IMR-90 (cell line): ENCODE measurements at regions not wholly inside any gene's neighbourhood (a gene's known extent, or its start where the extent isn't known, plus 50 kb on each side); places are given as distances from the start of the nearest gene placed in this dataset.

ENCODE experiments used
- BHLHE40 ChIP-seq: fragments of 150-350 bp; IDR thresholded peaks from 2 replicates; pipeline ENCODE4 v1.6.1; 2016; ENCODE audit warnings: mild to moderate bottlenecking, low read depth, low read length
- CEBPB ChIP-seq: IDR thresholded peaks from 2 replicates; pipeline ENCODE4 v1.6.1; 2012; ENCODE audit warnings: low read depth, low read length, improper control_type of control experiment
- CHD1 ChIP-seq: IDR thresholded peaks from 2 replicates; pipeline ENCODE4 v1.6.1; 2012; ENCODE audit warnings: low read depth, low read length, improper control_type of control experiment
- FOS ChIP-seq: fragments of 150-350 bp; IDR thresholded peaks from 2 replicates; pipeline ENCODE4 v1.6.1; 2016; ENCODE audit warnings: low read depth, low read length
- MAFK ChIP-seq: IDR thresholded peaks from 2 replicates; pipeline ENCODE4 v1.6.1; 2012; ENCODE audit warnings: low read depth, low read length, improper control_type of control experiment
- MAZ ChIP-seq: IDR thresholded peaks from 2 replicates; pipeline ENCODE4 v1.6.1; 2012; ENCODE audit warnings: low read depth, mild to moderate bottlenecking, low read length, improper control_type of control experiment, moderate library complexity, borderline replicate concordance
- MXI1 ChIP-seq: IDR thresholded peaks from 2 replicates; pipeline ENCODE4 v1.6.1; 2012; ENCODE audit warnings: low read depth, mild to moderate bottlenecking, low read length, moderate library complexity, borderline replicate concordance
- POLR2A ChIP-seq: IDR thresholded peaks from 2 replicates; pipeline ENCODE4 v1.6.1; 2012; ENCODE audit warnings: mild to moderate bottlenecking, low read depth, low read length
- RAD21 ChIP-seq: IDR thresholded peaks from 2 replicates; pipeline ENCODE4 v1.6.1; 2012; ENCODE audit warnings: low read length, improper control_type of control experiment
- RCOR1 ChIP-seq: IDR thresholded peaks from 2 replicates; pipeline ENCODE4 v1.6.1; 2012; ENCODE audit warnings: mild to moderate bottlenecking, low read length, improper control_type of control experiment; ENCODE audit not compliant: insufficient replicate concordance
- RFX5 ChIP-seq: IDR thresholded peaks from 2 replicates; pipeline ENCODE4 v1.8.0; 2012; ENCODE audit warnings: low read depth, mild to moderate bottlenecking, low read length, moderate library complexity
- SMC3 ChIP-seq: fragments of 150-350 bp; IDR thresholded peaks from 2 replicates; pipeline ENCODE4 v1.6.1; 2016; ENCODE audit warnings: low read depth, mild to moderate bottlenecking, antibody characterized with exemption, low read length, moderate library complexity
- TF ChIP-seq, protein P1 (sequence below): conservative IDR thresholded peaks from 2 replicates; pipeline ENCODE4 v1.5.1; 2012; ENCODE audit warnings: mild to moderate bottlenecking, low read depth, low read length, improper control_type of control experiment
- TF ChIP-seq, protein P2 (sequence below): fragments of 150-350 bp; IDR thresholded peaks from 2 replicates; pipeline ENCODE4 v1.6.1; 2016; ENCODE audit warnings: low read depth, mild to moderate bottlenecking, low read length, moderate library complexity, borderline replicate concordance

DNA sequence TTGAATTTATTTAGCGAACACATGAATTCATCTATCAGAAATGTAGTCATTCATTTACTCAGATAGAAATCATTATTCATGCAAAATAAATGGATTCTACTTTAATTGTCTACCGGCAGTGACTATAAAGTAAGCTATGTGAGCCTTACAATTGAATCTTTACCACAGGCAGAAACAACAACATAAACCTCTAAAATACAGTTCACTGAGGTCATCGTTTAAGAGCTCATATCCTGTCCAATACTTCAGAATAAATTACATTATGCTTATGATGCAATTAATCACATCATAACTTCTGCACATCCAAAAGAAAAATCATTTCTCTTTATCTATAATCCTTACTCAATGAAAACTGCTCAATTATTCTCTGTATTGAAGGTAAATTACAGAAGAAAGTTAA, 244.7 kb downstream of the HNMT start:
- TF ChIP-seq, protein P1, sequence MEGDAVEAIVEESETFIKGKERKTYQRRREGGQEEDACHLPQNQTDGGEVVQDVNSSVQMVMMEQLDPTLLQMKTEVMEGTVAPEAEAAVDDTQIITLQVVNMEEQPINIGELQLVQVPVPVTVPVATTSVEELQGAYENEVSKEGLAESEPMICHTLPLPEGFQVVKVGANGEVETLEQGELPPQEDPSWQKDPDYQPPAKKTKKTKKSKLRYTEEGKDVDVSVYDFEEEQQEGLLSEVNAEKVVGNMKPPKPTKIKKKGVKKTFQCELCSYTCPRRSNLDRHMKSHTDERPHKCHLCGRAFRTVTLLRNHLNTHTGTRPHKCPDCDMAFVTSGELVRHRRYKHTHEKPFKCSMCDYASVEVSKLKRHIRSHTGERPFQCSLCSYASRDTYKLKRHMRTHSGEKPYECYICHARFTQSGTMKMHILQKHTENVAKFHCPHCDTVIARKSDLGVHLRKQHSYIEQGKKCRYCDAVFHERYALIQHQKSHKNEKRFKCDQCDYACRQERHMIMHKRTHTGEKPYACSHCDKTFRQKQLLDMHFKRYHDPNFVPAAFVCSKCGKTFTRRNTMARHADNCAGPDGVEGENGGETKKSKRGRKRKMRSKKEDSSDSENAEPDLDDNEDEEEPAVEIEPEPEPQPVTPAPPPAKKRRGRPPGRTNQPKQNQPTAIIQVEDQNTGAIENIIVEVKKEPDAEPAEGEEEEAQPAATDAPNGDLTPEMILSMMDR, result no peak
- TF ChIP-seq MXI1 (no peak), MAFK (peak; percentile 5; the same call in 1 of the 2 replicates), POLR2A (no peak), BHLHE40 (no peak), RCOR1 (no peak), SMC3 (no peak), RAD21 (no peak), RFX5 (no peak), MAZ (no peak), CEBPB (no peak), FOS (no peak), CHD1 (no peak)
- TF ChIP-seq, protein P2, sequence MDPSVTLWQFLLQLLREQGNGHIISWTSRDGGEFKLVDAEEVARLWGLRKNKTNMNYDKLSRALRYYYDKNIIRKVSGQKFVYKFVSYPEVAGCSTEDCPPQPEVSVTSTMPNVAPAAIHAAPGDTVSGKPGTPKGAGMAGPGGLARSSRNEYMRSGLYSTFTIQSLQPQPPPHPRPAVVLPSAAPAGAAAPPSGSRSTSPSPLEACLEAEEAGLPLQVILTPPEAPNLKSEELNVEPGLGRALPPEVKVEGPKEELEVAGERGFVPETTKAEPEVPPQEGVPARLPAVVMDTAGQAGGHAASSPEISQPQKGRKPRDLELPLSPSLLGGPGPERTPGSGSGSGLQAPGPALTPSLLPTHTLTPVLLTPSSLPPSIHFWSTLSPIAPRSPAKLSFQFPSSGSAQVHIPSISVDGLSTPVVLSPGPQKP, result no peak
